SK-N-SH (cell line): ENCODE measurements at regions not wholly inside any gene's neighbourhood (a gene's known extent, or its start where the extent isn't known, plus 50 kb on each side); places are given as distances from the start of the nearest gene placed in this dataset.

Experiments used
- CHD2 ChIP-seq: fragments of 150-350 bp; IDR thresholded peaks from 2 replicates; pipeline ENCODE4 v1.6.1; 2018; ENCODE audit warnings: low read length; ENCODE audit not compliant: partially characterized antibody
- EP300 ChIP-seq, 2 experiments: IDR thresholded peaks; 2 replicates each; pipeline versions ENCODE4 v1.4.0 to v1.6.1; 2012; ENCODE audit warnings: borderline replicate concordance in 1 of 2, low read depth in 1 of 2, low read length in 1 of 2
- EZH2phosphoT487 ChIP-seq: fragments of 200-600 bp; sonication (generic); IDR thresholded peaks from 2 replicates; pipeline ENCODE4 v1.6.1; 2017; ENCODE audit warnings: low read depth, mixed run types, mild to moderate bottlenecking, antibody characterized with exemption, moderate library complexity, borderline replicate concordance
- MXI1 ChIP-seq: IDR thresholded peaks from 2 replicates; pipeline ENCODE4 v1.6.1; 2012; ENCODE audit warnings: mild to moderate bottlenecking, low read depth, low read length, improper control_type of control experiment
- POLR2AphosphoS5 ChIP-seq: IDR thresholded peaks from 2 replicates; pipeline ENCODE4 v1.6.1; 2012; ENCODE audit warnings: low read depth, low read length
- SIN3A ChIP-seq: IDR thresholded peaks from 2 replicates; pipeline ENCODE4 v1.6.1; 2012; ENCODE audit warnings: low read depth, mild to moderate bottlenecking, low read length, moderate library complexity, borderline replicate concordance
- USF1 ChIP-seq: IDR thresholded peaks from 2 replicates; pipeline ENCODE4 v1.4.0; 2012; ENCODE audit warnings: low read depth, borderline replicate concordance
- USF2 ChIP-seq: fragments of 150-350 bp; IDR thresholded peaks from 2 replicates; pipeline ENCODE4 v1.6.1; 2017; ENCODE audit warnings: antibody characterized with exemption, low read length, low read depth, borderline replicate concordance
- TF ChIP-seq, protein P1 (sequence below): fragments of 200-600 bp; sonication (generic); IDR thresholded peaks from 2 replicates; pipeline ENCODE4 v1.6.1; 2017; ENCODE audit warnings: antibody characterized with exemption, mild to moderate bottlenecking, moderate library complexity

- TF ChIP-seq, protein P1, sequence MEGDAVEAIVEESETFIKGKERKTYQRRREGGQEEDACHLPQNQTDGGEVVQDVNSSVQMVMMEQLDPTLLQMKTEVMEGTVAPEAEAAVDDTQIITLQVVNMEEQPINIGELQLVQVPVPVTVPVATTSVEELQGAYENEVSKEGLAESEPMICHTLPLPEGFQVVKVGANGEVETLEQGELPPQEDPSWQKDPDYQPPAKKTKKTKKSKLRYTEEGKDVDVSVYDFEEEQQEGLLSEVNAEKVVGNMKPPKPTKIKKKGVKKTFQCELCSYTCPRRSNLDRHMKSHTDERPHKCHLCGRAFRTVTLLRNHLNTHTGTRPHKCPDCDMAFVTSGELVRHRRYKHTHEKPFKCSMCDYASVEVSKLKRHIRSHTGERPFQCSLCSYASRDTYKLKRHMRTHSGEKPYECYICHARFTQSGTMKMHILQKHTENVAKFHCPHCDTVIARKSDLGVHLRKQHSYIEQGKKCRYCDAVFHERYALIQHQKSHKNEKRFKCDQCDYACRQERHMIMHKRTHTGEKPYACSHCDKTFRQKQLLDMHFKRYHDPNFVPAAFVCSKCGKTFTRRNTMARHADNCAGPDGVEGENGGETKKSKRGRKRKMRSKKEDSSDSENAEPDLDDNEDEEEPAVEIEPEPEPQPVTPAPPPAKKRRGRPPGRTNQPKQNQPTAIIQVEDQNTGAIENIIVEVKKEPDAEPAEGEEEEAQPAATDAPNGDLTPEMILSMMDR = no peak
- TF ChIP-seq MXI1 (no peak), CHD2 (no peak), USF1 (no peak), POLR2AphosphoS5 (no peak), EP300 (IDR thresholded peaks at IDR 0.05; ENCODE audit: borderline replicate concordance in 1 of 2, low read depth in 1 of 2, low read length in 1 of 2) (no peak), EZH2phosphoT487 (no peak), SIN3A (no peak), USF2 (no peak)
Measured at GRCh38 chr20:40634891-40635290, 54.1 kb downstream of the MAFB start.
